NT2/D1 (cell line): ENCODE measurements at regions not wholly inside any gene's neighbourhood (a gene's known extent, or its start where the extent isn't known, plus 50 kb on each side); places are given as distances from the start of the nearest gene placed in this dataset.

ENCODE experiments used
- SUZ12 ChIP-seq: IDR thresholded peaks from 2 replicates; pipeline ENCODE4 v1.6.1; 2011; ENCODE audit not compliant: insufficient read length, insufficient read depth; ENCODE audit errors: extremely low read depth
- YY1 ChIP-seq: IDR thresholded peaks from 2 replicates; pipeline ENCODE4 v1.6.1; 2011; ENCODE audit not compliant: insufficient read length, insufficient read depth
- ZNF274 ChIP-seq: IDR thresholded peaks from 2 replicates; pipeline ENCODE4 v1.6.1; 2011; ENCODE audit warnings: mild to moderate bottlenecking, low read depth, low read length

GRCh38 chr3:161607056-161607455, 110.4 kb downstream of the OTOL1 start:
- TF ChIP-seq YY1 (no peak), SUZ12 (no peak), ZNF274 (no peak)
